ENCODE measurements at regions not wholly inside any gene's neighbourhood (a gene's known extent, or its start where the extent isn't known, plus 50 kb on each side); places are given as distances from the start of the nearest gene placed in this dataset.

GRCh38 chr18:5678779-5679406 lies 135.1 kb upstream of the EPB41L3 start:
- Mint-ChIP-seq H3K36me3 (ENCODE audit: low read depth) (no peaks in the 10 kb centered on the region), H3K4me1 (no peaks in the 10 kb centered on the region), H3K27ac (ENCODE audit: unreplicated experiment) (no peak overlapping the region), H3K4me3 (no peak overlapping the region), H3K27me3 (ENCODE audit: low read depth) (peaks cover 18% of the 10 kb centered on the region), H3K9me3 (no peaks in the 10 kb centered on the region)
- no peak for TF ChIP-seq CTCF (conservative IDR thresholded peaks at IDR 0.05)
- no peak for DNase-seq (ENCODE audit: low read depth, low spot score)

- Mint-ChIP-seq H3K27ac (ENCODE audit: unreplicated experiment) (no peak overlapping the region), H3K27me3 (ENCODE audit: low read depth) (peaks cover 18% of the 10 kb centered on the region), H3K36me3 (ENCODE audit: low read depth) (no peaks in the 10 kb centered on the region), H3K9me3 (no peaks in the 10 kb centered on the region), H3K4me1 (no peaks in the 10 kb centered on the region), H3K4me3 (no peak overlapping the region)
- no peak for TF ChIP-seq CTCF (conservative IDR thresholded peaks at IDR 0.05)
- no peak for DNase-seq (ENCODE audit: low read depth, low spot score)
These were observed 134.5 kb upstream of the EPB41L3 start for GRCh38 chr18:5678278-5678677.

- Mint-ChIP-seq H3K36me3 (ENCODE audit: low read depth) (no peaks in the 10 kb centered on the region), H3K9me3 (no peaks in the 10 kb centered on the region), H3K4me3 (no peak overlapping the region), H3K4me1 (no peaks in the 10 kb centered on the region), H3K27me3 (ENCODE audit: low read depth) (peaks cover 9% of the 10 kb centered on the region), H3K27ac (ENCODE audit: unreplicated experiment) (no peak overlapping the region)
- DNase-seq (ENCODE audit: low read depth, low spot score) = no peak
- no peak for TF ChIP-seq CTCF (conservative IDR thresholded peaks at IDR 0.05)
These were observed 129.8 kb upstream of the EPB41L3 start for GRCh38 chr18:5673616-5674015.

- no peaks in the 10 kb centered on the region for H3K36me3 Mint-ChIP-seq (ENCODE audit: low read depth)
- no peaks in the 10 kb centered on the region for H3K4me1 Mint-ChIP-seq
- no peak for DNase-seq (ENCODE audit: low read depth, low spot score)
- H3K9me3 Mint-ChIP-seq = no peaks in the 10 kb centered on the region
- no peak overlapping the region for H3K27ac Mint-ChIP-seq (ENCODE audit: unreplicated experiment)
- no peak for TF ChIP-seq CTCF (conservative IDR thresholded peaks at IDR 0.05)
- peaks cover 2% of the 10 kb centered on the region for H3K27me3 Mint-ChIP-seq (ENCODE audit: low read depth)
- H3K4me3 Mint-ChIP-seq = no peak overlapping the region
These were observed 125.8 kb upstream of the EPB41L3 start for GRCh38 chr18:5669585-5669984.

- no peak overlapping the region for H3K4me3 Mint-ChIP-seq
- H3K36me3 Mint-ChIP-seq (ENCODE audit: low read depth) = no peaks in the 10 kb centered on the region
- no peak for DNase-seq (ENCODE audit: low read depth, low spot score)
- no peak for TF ChIP-seq CTCF (conservative IDR thresholded peaks at IDR 0.05)
- peaks cover 12% of the 10 kb centered on the region for H3K27me3 Mint-ChIP-seq (ENCODE audit: low read depth)
- H3K4me1 Mint-ChIP-seq = no peaks in the 10 kb centered on the region
- H3K9me3 Mint-ChIP-seq = peaks cover 4% of the 10 kb centered on the region
- no peak overlapping the region for H3K27ac Mint-ChIP-seq (ENCODE audit: unreplicated experiment)
These were observed 124.4 kb upstream of the EPB41L3 start for GRCh38 chr18:5668087-5668715.
